Activated CD8-positive, alpha-beta T cell treated with anti-CD3 and anti-CD28 coated beads for 36 hours (primary cell): ENCODE measurements at regions not wholly inside any gene's neighbourhood (a gene's known extent, or its start where the extent isn't known, plus 50 kb on each side); places are given as distances from the start of the nearest gene placed in this dataset.

Source experiments
- ATAC-seq: fragments of 200-7000 bp; cut with Tn5 transposase; one replicate; pipeline ENCODE4 v1.10.0; 2021; ENCODE audit warnings: mild to moderate bottlenecking, moderate library complexity
- CTCF ChIA-PET: fragments of 350-600 bp; sonication (Branson Sonifier 250); formaldehyde crosslinking; loops from one replicate; lab custom pipeline; 2021; ENCODE audit warnings: antibody characterized with exemption; lab: Charles Lee
- POLR2A ChIA-PET: fragments of 350-600 bp; sonication (Branson Sonifier 250); formaldehyde crosslinking; loops from one replicate; lab custom pipeline; 2021; ENCODE audit warnings: antibody characterized with exemption; lab: Charles Lee
- DNase-seq: peaks from one replicate; pipeline ENCODE4 v3.0.0-alpha.2; 2020
- H3K27ac Mint-ChIP-seq: one replicate; pipeline ENCODE4 v1.8.0; 2021; ENCODE audit warnings: mild to moderate bottlenecking, mixed read lengths
- H3K27me3 Mint-ChIP-seq: one replicate; pipeline ENCODE4 v1.8.0; 2021; ENCODE audit warnings: mixed read lengths
- H3K36me3 Mint-ChIP-seq: one replicate; pipeline ENCODE4 v1.8.0; 2021; ENCODE audit warnings: low read depth, mixed read lengths
- H3K4me1 Mint-ChIP-seq: one replicate; pipeline ENCODE4 v1.8.0; 2021; ENCODE audit warnings: low read depth, mixed read lengths
- H3K4me3 Mint-ChIP-seq: one replicate; pipeline ENCODE4 v1.8.0; 2021; ENCODE audit warnings: mild to moderate bottlenecking, moderate library complexity, mixed read lengths
- H3K9me3 Mint-ChIP-seq: one replicate; pipeline ENCODE4 v1.8.0; 2021; ENCODE audit warnings: mixed read lengths
- intact Hi-C: fragments of 100-400 bp; cut with micrococcal nuclease; formaldehyde crosslinking; loops from one replicate; pipeline ENCODE4 v1.10.0; 2022
- TF ChIP-seq, protein P1 (sequence below): fragments of 200-600 bp; IDR thresholded peaks from one replicate; pipeline ENCODE4 v1.8.0; 2022; ENCODE audit warnings: antibody characterized with exemption, mild to moderate bottlenecking

GRCh38 chr6:44056392-44057237 lies 70.6 kb downstream of the MRPL14 start:
- TF ChIP-seq, protein P1, sequence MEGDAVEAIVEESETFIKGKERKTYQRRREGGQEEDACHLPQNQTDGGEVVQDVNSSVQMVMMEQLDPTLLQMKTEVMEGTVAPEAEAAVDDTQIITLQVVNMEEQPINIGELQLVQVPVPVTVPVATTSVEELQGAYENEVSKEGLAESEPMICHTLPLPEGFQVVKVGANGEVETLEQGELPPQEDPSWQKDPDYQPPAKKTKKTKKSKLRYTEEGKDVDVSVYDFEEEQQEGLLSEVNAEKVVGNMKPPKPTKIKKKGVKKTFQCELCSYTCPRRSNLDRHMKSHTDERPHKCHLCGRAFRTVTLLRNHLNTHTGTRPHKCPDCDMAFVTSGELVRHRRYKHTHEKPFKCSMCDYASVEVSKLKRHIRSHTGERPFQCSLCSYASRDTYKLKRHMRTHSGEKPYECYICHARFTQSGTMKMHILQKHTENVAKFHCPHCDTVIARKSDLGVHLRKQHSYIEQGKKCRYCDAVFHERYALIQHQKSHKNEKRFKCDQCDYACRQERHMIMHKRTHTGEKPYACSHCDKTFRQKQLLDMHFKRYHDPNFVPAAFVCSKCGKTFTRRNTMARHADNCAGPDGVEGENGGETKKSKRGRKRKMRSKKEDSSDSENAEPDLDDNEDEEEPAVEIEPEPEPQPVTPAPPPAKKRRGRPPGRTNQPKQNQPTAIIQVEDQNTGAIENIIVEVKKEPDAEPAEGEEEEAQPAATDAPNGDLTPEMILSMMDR, result no peak
- peaks cover 9% of the 10 kb centered on the region for H3K4me1 Mint-ChIP-seq
- peaks cover 2% of the 10 kb centered on the region for H3K27me3 Mint-ChIP-seq
- no peak for DNase-seq
- intact Hi-C loops, result no loop called here
- H3K4me3 Mint-ChIP-seq, result no peak overlapping the region
- H3K36me3 Mint-ChIP-seq, result no peaks in the 10 kb centered on the region
- no peaks in the 10 kb centered on the region for H3K9me3 Mint-ChIP-seq
- no peak for ATAC-seq
- H3K27ac Mint-ChIP-seq, result no peak overlapping the region
- CTCF ChIA-PET, result interaction anchor here (2.1 to 9.1 kb wide), 2 partner anchors 17 to 22 kb away, joined by 10 to 59 read pairs; no protein-coding TSS in a partner anchor
- POLR2A ChIA-PET, result no interaction called here

- intact Hi-C loops, result no loop called here
- Mint-ChIP-seq H3K27me3 (peaks cover 2% of the 10 kb centered on the region), H3K4me3 (no peak overlapping the region), H3K9me3 (no peaks in the 10 kb centered on the region), H3K36me3 (no peaks in the 10 kb centered on the region), H3K4me1 (peaks cover 9% of the 10 kb centered on the region), H3K27ac (no peak overlapping the region)
- ChIA-PET POLR2A (no interaction called here), CTCF (no interaction called here)
- DNase-seq (no peak), ATAC-seq (no peak)
- TF ChIP-seq, protein P1, result no peak
Measured at GRCh38 chr6:44054721-44055559, 72.3 kb downstream of the MRPL14 start.

DNA sequence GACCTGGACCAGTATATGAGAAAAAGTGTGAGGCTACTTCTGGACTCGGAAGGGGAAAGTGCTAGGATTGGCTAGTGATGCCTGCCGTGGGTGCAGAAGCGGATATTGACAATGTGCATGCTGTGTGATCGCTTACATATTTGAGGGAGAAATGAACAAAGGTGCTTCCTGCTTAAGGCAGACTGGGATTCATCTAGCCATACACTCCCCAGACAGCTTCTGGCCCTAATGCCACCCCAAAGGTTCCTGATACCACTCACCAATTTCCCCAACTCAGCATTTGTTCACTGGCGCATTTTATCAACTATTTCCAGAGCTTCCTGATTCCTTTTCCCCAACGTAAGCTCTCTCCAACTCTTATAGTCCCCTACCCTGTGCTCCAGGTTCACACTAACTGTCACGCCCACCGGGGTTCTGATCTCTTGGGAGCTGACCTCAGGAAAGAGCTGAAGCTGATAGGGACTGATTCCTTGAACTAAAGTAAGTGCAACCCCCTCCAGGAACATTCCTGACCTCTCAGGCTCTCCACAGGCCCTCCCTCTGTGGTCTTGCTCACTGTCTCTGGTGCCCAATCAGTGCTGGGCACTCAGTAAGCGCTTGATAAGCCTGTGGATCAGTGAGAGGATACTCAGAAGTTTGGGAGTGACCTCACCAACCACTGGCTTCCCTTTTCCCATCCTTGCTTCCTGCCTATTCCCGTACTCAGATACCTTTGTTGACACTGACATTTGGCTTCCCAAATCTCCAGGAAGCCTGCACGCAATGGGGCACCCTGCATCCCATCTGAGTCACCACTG lies 73.3 kb downstream of the MRPL14 start:
- H3K27me3 Mint-ChIP-seq, result peaks cover 2% of the 10 kb centered on the region
- ATAC-seq (no peak), DNase-seq (no peak)
- peaks cover 13% of the 10 kb centered on the region for H3K4me1 Mint-ChIP-seq
- CTCF ChIA-PET, result interaction anchor here (2.5 kb wide), 1 partner anchor 9 kb away, joined by 11 read pairs; no protein-coding TSS in a partner anchor
- no peaks in the 10 kb centered on the region for H3K9me3 Mint-ChIP-seq
- no peak overlapping the region for H3K27ac Mint-ChIP-seq
- TF ChIP-seq, protein P1, result no peak
- H3K36me3 Mint-ChIP-seq, result no peaks in the 10 kb centered on the region
- POLR2A ChIA-PET, result no interaction called here
- intact Hi-C loops, result no loop called here
- no peak overlapping the region for H3K4me3 Mint-ChIP-seq

DNA sequence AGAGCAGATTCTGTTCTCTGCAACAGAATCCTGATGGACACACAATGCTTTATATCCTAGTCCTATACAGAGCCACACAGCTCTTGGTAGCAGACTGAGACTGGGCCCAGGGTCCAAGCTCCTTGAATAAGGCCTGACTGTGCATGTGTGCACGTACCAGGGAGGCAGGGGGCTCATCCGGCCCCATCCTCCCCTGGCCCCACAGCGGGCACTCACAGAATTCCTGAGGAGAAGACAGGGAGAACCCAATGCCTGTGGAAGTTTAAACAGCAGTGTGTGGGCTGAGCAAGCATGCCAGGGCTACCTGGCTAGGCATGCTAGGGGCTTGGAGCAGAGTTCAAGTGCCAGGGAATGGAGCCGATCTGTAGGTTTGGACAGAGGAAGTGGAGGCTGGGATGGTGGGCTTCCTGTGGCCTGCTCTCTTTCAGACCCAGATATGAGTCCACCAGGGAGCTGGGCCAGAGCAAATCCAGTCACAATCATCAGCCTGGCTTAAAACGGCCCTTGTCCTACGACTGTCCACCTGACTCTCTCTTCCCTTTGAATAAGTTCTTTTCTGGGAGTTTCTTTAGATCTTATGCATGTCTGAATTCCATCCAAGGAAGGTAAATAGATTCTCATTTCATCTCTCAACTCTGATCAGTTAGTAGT lies 74.0 kb downstream of the MRPL14 start:
- H3K4me1 Mint-ChIP-seq, result peaks cover 10% of the 10 kb centered on the region
- peaks cover 2% of the 10 kb centered on the region for H3K27me3 Mint-ChIP-seq
- POLR2A ChIA-PET, result interaction anchor here (1.1 to 1.2 kb wide), 2 partner anchors 26 to 173 kb away, joined by 3 read pairs; no protein-coding TSS in a partner anchor
- no peak overlapping the region for H3K4me3 Mint-ChIP-seq
- ATAC-seq (no peak), DNase-seq (no peak)
- H3K36me3 Mint-ChIP-seq, result no peaks in the 10 kb centered on the region
- TF ChIP-seq, protein P1, result no peak
- no peaks in the 10 kb centered on the region for H3K9me3 Mint-ChIP-seq
- intact Hi-C loops, result no loop called here
- H3K27ac Mint-ChIP-seq, result no peak overlapping the region
- CTCF ChIA-PET, result interaction anchor here (1.2 to 2.5 kb wide), 3 partner anchors 10 to 25 kb away, joined by 3 to 11 read pairs (median 4); no protein-coding TSS in a partner anchor
